GM19463 (cell line): ENCODE measurements at regions not wholly inside any gene's neighbourhood (a gene's known extent, or its start where the extent isn't known, plus 50 kb on each side); places are given as distances from the start of the nearest gene placed in this dataset.
"Not testable (repeated sequence)": the region's sequence is repeated elsewhere in the genome, so short reads cannot be mapped to it uniquely, and the experiment has no call there.

Source experiments
- ATAC-seq: cut with Tn5 transposase; IDR thresholded peaks from one replicate; pipeline ENCODE4 v1.9.1; 2021; ENCODE audit warnings: mild to moderate bottlenecking, moderate library complexity; ENCODE audit not compliant: unreplicated experiment

GRCh38 chr4:24369507-24370029 is 214.8 kb downstream of the DHX15 start:
- no peak for ATAC-seq

DNA sequence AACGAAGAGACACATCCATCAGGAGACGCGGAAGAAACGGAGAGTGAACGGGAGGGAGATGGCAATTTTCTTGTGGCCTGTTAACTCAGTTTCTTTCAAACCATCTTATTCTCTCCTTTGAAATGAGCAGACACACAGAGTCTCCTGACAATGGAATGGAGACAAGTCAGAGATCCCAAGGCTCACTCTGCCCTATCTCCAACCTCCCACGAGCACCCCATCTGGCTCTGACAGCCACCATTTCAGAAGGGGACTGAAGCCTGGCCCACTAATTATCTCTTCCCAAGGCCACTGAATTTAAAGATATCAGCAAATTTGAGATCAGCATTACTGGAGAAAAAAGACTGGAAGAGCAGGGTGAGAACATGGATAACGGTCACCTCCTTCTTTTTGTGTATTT is 215.6 kb downstream of the DHX15 start:
- no peak for ATAC-seq

- no peak for ATAC-seq
Observed at GRCh38 chr4:24364852-24365251, 219.5 kb downstream of the DHX15 start.

- ATAC-seq: no peak
Observed at GRCh38 chr4:24364249-24364648, 220.1 kb downstream of the DHX15 start.

DNA sequence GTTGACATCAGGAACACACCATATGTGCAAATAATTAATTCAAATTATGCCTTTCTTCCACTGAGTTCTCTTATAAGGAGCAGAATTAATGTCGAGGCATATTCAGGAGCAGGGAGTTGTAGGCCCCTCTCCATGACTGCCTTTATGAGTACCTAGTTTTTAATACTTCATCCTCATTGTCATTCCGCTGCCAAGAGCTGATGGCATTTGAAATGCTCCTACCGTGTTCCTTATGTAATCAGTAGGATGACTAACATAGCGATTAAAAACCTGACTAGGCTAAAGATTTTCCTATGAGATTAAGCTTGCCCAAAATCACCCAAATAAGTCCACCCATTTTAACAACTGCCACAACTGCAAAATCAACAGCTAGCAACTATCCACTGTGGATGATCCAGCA is 220.6 kb downstream of the DHX15 start:
- no peak for ATAC-seq

DNA sequence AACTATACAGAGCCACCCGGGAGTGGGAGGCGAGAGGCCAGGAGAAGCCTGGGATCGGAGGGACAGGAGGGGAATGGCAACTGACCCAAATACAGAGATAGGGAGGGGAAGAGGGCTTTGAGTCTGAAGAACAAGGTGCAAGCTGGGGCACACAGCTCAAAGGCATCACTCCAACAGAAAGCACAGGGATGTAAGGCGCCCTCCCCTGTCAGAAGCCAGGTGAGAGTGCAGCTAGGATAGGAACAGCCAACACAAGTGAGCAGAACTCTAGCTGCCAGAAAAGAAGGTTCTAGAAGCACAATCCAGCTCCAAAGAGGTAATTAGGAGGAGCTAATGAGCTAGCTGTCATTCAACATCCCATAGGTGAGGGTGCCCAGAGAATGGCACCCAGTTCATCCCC is 232.2 kb downstream of the DHX15 start:
- no peak for ATAC-seq

GRCh38 chr4:24349168-24349996 is 235.0 kb downstream of the DHX15 start:
- ATAC-seq: not testable (repeated sequence)

- no peak for ATAC-seq
Observed at GRCh38 chr4:24339260-24339659, 245.1 kb downstream of the DHX15 start.

DNA sequence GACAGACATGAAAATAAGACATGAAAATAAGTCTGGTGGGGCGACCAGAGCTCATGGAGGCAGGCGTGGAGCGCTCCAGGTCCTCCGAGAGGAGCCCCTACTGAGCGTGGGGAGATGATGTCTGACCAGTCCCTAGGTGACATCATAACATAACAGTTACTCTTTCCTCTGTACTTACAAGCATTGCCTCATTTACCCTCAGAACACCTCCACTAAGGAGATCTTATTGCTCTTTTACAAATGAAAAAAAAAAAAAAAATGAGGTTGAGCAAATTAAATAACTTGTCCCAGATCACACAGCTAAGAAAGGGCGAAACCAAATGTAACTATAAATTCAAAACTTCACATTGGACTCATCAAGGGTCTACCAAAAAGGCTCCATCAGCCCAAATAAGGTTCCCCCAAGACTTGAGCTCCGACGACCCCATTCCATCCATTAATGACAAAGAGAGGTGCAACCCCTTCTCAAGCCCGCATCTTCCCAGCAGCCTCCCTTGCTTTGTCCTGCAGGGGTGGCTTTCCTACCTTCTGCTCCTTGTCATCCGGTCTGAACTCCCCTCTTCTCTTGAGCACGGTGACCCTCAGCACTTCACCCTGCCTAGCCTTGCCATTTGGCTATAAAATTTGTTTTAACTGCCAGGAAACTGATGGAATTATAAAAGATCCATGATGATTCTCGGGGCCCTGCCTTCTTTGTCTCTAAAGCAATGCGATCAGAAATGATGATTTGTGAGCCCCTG is 246.7 kb downstream of the DHX15 start:
- ATAC-seq: no peak

DNA sequence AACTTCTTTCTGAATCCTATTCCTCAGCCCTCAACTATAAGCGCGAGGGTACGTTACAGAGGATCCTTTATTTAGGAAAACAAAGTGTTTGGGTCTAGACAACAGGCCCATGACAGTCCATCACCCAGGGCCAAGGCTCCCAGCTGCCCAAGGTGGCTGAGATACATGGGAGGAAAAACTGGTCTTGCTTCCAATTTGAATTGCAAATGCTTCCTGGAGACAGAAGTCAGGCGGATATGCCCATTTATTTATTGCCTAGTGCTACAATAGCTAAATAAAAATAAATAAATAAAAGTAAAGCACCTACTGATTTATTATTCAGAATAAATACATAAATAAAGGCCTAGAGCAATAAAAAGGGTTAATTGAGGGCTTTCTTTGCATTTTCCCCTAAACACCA is 248.7 kb downstream of the DHX15 start:
- ATAC-seq: no peak

DNA sequence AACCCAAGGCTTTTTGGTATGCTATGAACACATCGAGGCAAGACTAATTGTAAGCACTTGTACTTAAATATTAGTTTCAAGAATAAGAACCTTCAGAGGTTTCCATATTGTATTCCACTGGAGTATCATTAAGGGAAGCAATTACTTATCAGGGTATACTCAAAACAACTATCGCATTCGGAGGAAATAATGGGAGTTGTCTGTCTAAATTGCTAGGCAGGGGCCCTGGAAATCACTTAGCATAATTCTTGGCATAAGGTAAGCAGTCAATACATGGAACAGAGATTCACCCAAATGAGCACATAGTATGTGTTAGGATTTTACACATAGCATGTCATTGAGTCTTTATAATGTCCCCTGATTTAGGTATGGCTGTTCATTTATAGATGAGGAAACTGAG is 249.4 kb downstream of the DHX15 start:
- no peak for ATAC-seq

- ATAC-seq: no peak
Observed at GRCh38 chr4:24330573-24330972, 253.8 kb downstream of the DHX15 start.

DNA sequence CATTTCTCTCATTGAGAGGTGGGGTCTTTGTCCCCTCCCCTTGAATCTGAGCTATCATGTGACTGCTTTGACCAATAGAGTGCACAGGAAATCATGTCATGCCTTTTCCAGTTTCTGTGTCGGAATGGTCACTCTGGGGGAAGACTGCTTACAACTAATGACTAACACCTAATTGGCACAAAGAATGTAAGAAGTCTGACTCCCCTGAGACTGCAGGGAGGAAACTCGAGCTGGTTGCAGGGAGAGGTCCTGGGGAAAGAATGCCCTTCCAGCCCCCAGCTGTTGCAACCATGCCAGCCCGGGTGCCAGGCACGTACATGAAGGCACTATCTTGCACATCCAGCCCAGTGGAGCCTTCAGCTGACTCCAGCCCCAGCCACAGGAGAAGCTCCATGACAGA is 254.2 kb downstream of the DHX15 start:
- no peak for ATAC-seq

DNA sequence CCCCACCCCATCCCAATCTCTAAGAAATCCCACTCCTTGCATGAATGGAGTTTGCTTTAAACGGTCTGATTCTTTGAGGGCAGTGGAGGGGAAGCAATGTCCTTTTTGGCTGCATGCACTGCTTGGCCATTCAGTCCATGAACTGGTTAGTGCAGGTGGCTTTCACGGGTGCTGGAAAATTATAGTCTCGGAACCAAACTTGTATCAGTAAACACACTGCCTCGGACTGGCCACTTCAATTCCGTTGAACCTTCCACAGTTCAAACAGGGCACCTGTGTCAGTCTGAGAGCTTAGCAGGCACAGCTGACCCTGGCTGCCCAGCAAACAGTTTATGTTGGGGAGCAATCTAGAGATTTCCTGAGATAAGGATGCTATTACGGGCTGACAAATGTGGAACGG is 255.6 kb downstream of the DHX15 start:
- ATAC-seq: no peak

- ATAC-seq: no peak
Observed at GRCh38 chr4:24328310-24328709, 256.0 kb downstream of the DHX15 start.

GRCh38 chr4:24322995-24323394 is 261.4 kb downstream of the DHX15 start:
- no peak for ATAC-seq

DNA sequence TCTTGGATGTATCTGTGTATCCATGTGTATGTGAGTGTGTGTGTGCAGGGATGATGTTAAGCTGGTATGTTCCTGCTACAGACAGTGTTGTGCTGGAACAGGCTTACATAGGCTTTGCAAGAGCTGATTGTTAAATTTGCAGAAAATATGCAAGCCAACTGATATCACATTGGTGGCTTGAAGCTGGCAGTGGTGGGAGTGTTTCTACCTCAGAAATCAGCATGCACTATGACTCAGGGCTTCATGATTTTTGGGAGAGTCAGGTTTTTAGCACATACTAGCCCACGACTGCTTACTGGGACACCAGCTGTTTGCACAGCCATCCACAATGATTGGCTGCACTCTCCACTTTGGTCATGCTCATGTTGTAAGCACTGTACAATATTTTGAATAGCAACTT is 261.8 kb downstream of the DHX15 start:
- no peak for ATAC-seq

DNA sequence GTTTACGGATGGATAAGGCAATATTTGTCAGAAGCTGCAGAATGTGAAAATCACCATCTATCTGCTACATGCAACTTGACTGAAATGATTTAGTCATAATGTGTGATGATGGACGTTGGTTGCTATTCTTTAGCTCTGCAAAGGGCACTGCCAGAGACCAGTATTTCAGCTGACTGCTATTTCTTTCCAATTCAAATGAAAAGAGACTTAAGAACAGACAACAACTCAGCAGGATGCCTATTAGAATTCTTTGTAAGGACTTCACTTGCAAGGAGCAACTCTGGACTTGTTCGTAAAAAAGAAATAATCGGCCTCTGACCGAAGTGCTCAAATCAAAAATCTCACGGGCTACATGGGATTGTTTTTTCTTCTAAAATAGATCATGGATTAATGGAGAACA is 262.7 kb downstream of the DHX15 start:
- no peak for ATAC-seq

- ATAC-seq: no peak
Observed at GRCh38 chr4:24321131-24321530, 263.2 kb downstream of the DHX15 start.

GRCh38 chr4:24319387-24319786 is 265.0 kb downstream of the DHX15 start:
- no peak for ATAC-seq

- ATAC-seq: no peak
Observed at GRCh38 chr4:24315056-24315455, 269.3 kb downstream of the DHX15 start.

DNA sequence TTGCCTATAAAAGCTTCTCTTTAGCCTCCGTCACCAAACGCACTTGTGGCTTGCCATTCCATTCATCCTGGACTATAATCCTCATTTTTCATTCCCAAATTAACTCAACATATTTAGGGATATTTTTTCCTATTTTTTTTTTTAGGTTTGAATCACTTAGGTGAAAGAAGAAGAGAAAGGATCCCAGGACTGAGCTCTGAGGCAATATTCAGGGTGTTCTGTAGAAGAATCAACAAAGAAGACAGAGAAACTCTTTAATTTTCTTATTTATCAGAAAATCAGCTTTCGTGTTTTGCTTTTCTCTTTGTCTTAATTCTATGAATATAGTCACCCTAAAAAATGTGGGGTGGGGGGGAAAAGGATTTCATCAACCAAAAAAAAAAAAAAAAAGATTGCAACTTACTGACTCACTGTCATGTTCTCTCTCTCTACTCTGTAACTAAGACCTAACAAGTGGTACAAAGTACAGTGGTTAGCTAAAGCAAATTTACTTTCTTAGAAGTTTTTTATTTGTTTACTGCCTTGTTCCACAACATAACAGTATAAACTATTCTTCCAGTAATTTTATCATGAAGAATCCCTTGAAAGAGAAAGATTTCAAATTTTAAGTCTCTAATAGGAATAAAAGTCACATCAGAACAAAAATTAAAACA is 272.0 kb downstream of the DHX15 start:
- ATAC-seq: no peak
